Transverse colon (tissue), 4 donors: ENCODE measurements at regions not wholly inside any gene's neighbourhood (a gene's known extent, or its start where the extent isn't known, plus 50 kb on each side); places are given as distances from the start of the nearest gene placed in this dataset.

Experiments used
- DNase-seq: peaks from one replicate; pipeline ENCODE4 v3.0.0-alpha.2; 2019
- H3K27ac ChIP-seq, 4 donors: fragments of 200-600 bp; sonication (generic); 2 replicates each; pipeline ENCODE4 v1.5.1; 2016 to 2018; ENCODE audit warnings: inconsistent platforms in 4 of 4
- H3K27me3 ChIP-seq: fragments of 200-600 bp; sonication (generic); 2 replicates; pipeline ENCODE4 v1.5.1; 2017; ENCODE audit warnings: inconsistent platforms
- H3K36me3 ChIP-seq, 4 donors: fragments of 200-600 bp; sonication (generic); 2 replicates each; pipeline ENCODE4 v1.5.1; 2017 to 2019; ENCODE audit warnings: inconsistent platforms in 4 of 4
- H3K4me1 ChIP-seq, 4 donors: fragments of 200-600 bp; sonication (generic); 2 replicates each; pipeline ENCODE4 v1.5.1; 2017 to 2020; ENCODE audit warnings: inconsistent platforms in 4 of 4
- H3K4me3 ChIP-seq, 4 donors: fragments of 200-600 bp; sonication (generic); 1 replicate in 1 of 4; 2 replicates in 3 of 4; pipeline versions ENCODE4 v1.5.1 to v1.6.1; 2017 to 2019; ENCODE audit warnings: inconsistent platforms in 4 of 4
- H3K9me3 ChIP-seq, 2 donors: fragments of 200-600 bp; sonication (generic); 2 replicates each; pipeline ENCODE4 v1.5.1; 2017 to 2019; ENCODE audit warnings: inconsistent platforms in 2 of 2
- CTCF ChIP-seq, 5 experiments: fragments of 200-600 bp in 3 of 5; fragments of 450-650 bp in 2 of 5; sonication (generic) in 3 of 5; IDR thresholded peaks; 1 replicate in 2 of 5; 2 replicates in 3 of 5; pipeline ENCODE4 v1.5.1; 2016 to 2017; ENCODE audit warnings: antibody characterized with exemption in 5 of 5, inconsistent platforms in 3 of 5, mild to moderate bottlenecking in 2 of 5, moderate library complexity in 1 of 5
- EP300 ChIP-seq: sonication (generic); formaldehyde crosslinking; IDR thresholded peaks from one replicate; pipeline ENCODE4 v1.6.1; 2017; ENCODE audit warnings: antibody characterized with exemption, low read depth
- POLR2A ChIP-seq: fragments of 450-650 bp; IDR thresholded peaks from one replicate; pipeline ENCODE4 v1.6.1; 2016; ENCODE audit warnings: antibody characterized with exemption, mild to moderate bottlenecking, moderate library complexity
- POLR2AphosphoS5 ChIP-seq, 3 donors: sonication (generic); formaldehyde crosslinking; IDR thresholded peaks; one replicate each; pipeline ENCODE4 v1.6.1; 2016; ENCODE audit warnings: antibody characterized with exemption in 3 of 3
- WGBS, 2 donors: methylation state at CpG; one replicate each; pipeline ENCODE4 v1.1.5; 2018; ENCODE audit warnings: low coverage in 1 of 2; 5-methylcytosine and 5-hydroxymethylcytosine counted together
- in situ Hi-C, 4 donors: fragments of 200-750 bp; cut with MboI; loops; one replicate each; pipeline versions ENCODE4 v1.15.0 to v1.15.1; 2017; ENCODE audit warnings: low sequenced_read_pairs in 3 of 4, low pct_ligation_motif_present in 1 of 4, low pct_unique_long_range_greater_than_20kb in 1 of 4
- intact Hi-C: fragments of 100-400 bp; cut with DNase I; formaldehyde crosslinking; loops from one replicate; pipeline ENCODE4 v1.15.1; 2023; ENCODE audit warnings: low total_unique reads

DNA sequence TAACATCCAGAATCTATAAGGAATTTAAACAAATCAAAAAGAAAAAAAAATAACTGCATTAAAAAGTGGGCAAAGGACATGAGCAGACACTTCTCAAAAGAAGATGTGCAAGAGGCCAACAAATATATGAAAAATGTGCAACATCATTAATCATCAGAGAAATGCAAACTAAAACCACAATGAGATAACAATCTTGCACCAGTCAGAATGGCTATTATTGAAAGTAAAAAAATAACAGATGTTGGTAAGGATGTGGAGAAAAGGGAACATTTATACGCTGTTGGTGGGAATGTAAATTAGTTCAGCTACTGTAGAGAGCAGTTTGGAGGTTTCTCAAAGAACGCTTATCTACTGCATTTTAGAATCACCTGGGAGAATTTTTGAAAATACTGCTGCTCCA lies 186.1 kb downstream of the OTOL1 start:
- in situ Hi-C loops: no loop called here
- H3K4me3 ChIP-seq: no peak overlapping the region
- WGBS, 2 donors: 51 to 62% methylated on average over 2 of the region's 2 CpGs
- no peak overlapping the region for H3K27ac ChIP-seq
- intact Hi-C loops: no loop called here
- H3K9me3 ChIP-seq: no peaks in the 10 kb centered on the region
- no peaks in the 10 kb centered on the region for H3K36me3 ChIP-seq
- H3K4me1 ChIP-seq: no peaks in the 10 kb centered on the region
- TF ChIP-seq POLR2A (no peak), POLR2AphosphoS5 (IDR thresholded peaks at IDR 0.05) (no peak), CTCF (IDR thresholded peaks at IDR 0.05) (no peak), EP300 (no peak)
- no peaks in the 10 kb centered on the region for H3K27me3 ChIP-seq
- no peak for DNase-seq

DNA sequence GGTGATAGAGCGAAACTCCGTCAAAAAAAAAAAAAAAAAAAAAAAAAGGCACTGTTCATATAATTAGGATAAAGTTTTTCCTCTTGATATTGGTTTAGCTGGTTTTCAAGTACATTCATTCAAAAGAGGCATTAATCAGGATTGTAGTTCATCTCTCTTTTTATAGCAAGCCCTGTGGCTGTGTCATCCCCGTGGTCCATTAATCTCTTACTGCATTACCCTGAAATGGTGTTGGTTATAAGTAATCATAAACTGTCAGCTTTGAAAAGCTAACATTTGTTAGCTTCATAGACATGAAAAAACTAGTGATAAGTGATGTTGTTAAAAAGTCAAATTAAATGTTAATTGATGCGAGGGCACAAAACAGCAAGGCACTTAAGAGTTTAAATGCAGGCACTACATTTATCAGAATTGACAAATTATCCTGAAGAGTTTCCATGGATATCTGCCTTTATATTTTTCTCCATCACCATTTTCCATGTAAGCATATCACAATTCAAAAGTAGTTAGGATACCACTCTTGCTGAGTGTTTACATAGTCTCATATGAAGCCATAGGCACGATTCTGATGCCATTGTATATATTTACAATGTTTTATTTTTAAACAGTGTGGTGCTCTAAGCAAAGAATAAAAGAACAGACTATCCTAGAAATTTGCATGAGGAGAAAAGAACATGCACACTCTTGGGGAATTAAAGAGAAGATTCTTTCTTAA lies 193.1 kb downstream of the OTOL1 start:
- 59 to 67% methylated on average over 4 to 5 of the region's 5 CpGs for WGBS, 2 donors
- Histone ChIP-seq H3K36me3 (no peaks in the 10 kb centered on the region), H3K4me1 (no peaks in the 10 kb centered on the region), H3K27ac (no peak overlapping the region), H3K4me3 (no peak overlapping the region), H3K27me3 (no peaks in the 10 kb centered on the region), H3K9me3 (no peaks in the 10 kb centered on the region)
- TF ChIP-seq POLR2A (no peak), POLR2AphosphoS5 (IDR thresholded peaks at IDR 0.05) (no peak), EP300 (no peak), CTCF (IDR thresholded peaks at IDR 0.05) (no peak)
- no peak for DNase-seq
- in situ Hi-C loops (no loop called here), intact Hi-C loops (no loop called here)

DNA sequence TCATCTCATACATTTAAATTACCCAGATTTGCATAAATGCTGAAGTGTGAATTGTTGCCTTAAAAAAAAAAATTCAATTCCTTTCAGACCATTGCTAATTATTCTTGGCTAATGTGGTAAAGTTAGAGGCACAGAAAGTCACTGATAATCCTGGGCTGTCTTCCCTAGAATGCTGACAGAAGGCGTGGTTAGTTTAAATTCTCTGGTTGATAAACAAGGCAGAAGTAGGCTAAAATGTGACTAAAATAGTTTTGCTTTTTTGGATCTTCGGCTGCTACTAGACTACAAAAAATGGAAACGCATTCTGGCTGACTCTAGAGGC lies 193.7 kb downstream of the OTOL1 start:
- Histone ChIP-seq H3K36me3 (no peaks in the 10 kb centered on the region), H3K27me3 (no peaks in the 10 kb centered on the region), H3K27ac (no peak overlapping the region), H3K4me1 (no peaks in the 10 kb centered on the region), H3K4me3 (no peak overlapping the region), H3K9me3 (no peaks in the 10 kb centered on the region)
- 36 to 38% methylated on average over 2 to 3 of the region's 3 CpGs for WGBS, 2 donors
- in situ Hi-C loops (no loop called here), intact Hi-C loops (no loop called here)
- no peak for DNase-seq
- no peak for TF ChIP-seq POLR2A
- no peak for TF ChIP-seq POLR2AphosphoS5 (IDR thresholded peaks at IDR 0.05)
- no peak for TF ChIP-seq CTCF (IDR thresholded peaks at IDR 0.05)
- no peak for TF ChIP-seq EP300

GRCh38 chr3:161691677-161692076 lies 195.1 kb downstream of the OTOL1 start:
- Histone ChIP-seq H3K4me3 (no peak overlapping the region), H3K4me1 (no peaks in the 10 kb centered on the region), H3K9me3 (no peaks in the 10 kb centered on the region), H3K27me3 (no peaks in the 10 kb centered on the region), H3K36me3 (no peaks in the 10 kb centered on the region), H3K27ac (no peak overlapping the region)
- in situ Hi-C loops (no loop called here), intact Hi-C loops (no loop called here)
- DNase-seq: no peak
- TF ChIP-seq POLR2A (no peak), POLR2AphosphoS5 (IDR thresholded peaks at IDR 0.05) (no peak), CTCF (IDR thresholded peaks at IDR 0.05) (no peak), EP300 (no peak)
- 57 to 67% methylated on average over 1 of the region's 1 CpG for WGBS, 2 donors
